ENCODE measurements at regions not wholly inside any gene's neighbourhood (a gene's known extent, or its start where the extent isn't known, plus 50 kb on each side); places are given as distances from the start of the nearest gene placed in this dataset.
"Not testable (repeated sequence)": the region's sequence is repeated elsewhere in the genome, so short reads cannot be mapped to it uniquely, and the experiment has no call there.

DNA sequence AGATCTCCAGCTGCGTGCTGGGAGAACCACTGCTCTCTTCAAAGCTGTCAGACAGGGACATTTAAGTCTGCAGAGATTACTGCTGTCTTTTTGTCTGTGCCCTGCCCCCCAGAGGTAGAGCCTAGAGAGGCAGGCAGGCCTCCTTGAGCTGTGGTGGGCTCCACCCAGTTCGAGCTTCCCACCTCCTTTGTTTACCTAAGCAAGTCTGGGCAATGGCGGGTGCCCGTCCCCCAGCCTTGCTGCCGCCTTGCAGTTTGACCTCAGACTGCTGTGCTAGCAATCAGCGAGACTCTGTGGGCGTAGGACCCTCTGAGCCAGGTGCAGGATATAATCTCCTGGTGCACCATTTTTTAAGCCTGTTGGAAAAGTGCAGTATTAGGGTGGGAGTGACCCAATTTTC is 128.6 kb downstream of the ACTR3 start:
- H3K4me3 ChIP-seq (ENCODE audit: low read depth, low read length); DNase-seq (ENCODE audit: low read depth, low spot score); in situ Hi-C loops (cut with HindIII; ENCODE audit: low sequenced_read_pairs): not testable (repeated sequence)

GRCh38 chr2:114020668-114021067 is 130.8 kb downstream of the ACTR3 start:
- no peak overlapping the region for H3K4me3 ChIP-seq (ENCODE audit: low read depth, low read length)
- no peak for TF ChIP-seq CTCF (IDR thresholded peaks at IDR 0.05; ENCODE audit: low read depth, low read length)
- in situ Hi-C loops (cut with HindIII; ENCODE audit: low sequenced_read_pairs): no loop called here
- DNase-seq (ENCODE audit: low read depth, low spot score): no peak

- no peak for TF ChIP-seq CTCF (IDR thresholded peaks at IDR 0.05; ENCODE audit: low read depth, low read length)
- DNase-seq (ENCODE audit: low read depth, low spot score): peak; percentile 74
Measured at GRCh38 chr2:114022360-114023085, 132.6 kb downstream of the ACTR3 start.

DNA sequence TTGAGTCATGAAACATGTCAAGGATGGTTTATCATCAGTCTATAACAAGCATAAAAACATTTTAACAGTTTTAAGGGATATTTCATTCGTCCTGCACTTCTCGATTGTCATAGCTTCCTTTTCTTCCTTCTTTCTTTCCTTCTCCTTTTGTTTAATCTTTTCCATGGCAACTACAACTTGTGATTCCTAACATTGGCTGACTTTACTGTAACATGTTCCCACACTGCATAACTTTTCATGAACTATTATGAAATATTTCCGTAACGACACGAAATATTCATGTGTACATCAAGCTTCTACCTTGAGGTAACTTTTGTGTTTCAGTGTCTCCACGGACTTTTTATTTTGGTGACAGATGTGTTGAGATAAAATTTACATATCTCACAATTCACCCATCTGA is 134.4 kb downstream of the ACTR3 start:
- TF ChIP-seq CTCF (IDR thresholded peaks at IDR 0.05; ENCODE audit: low read depth, low read length): no peak
- no peak overlapping the region for H3K4me3 ChIP-seq (ENCODE audit: low read depth, low read length)
- DNase-seq (ENCODE audit: low read depth, low spot score): no peak
- in situ Hi-C loops (cut with HindIII; ENCODE audit: low sequenced_read_pairs): no loop called here

More at GRCh38 chr2:114022360-114023085, 132.6 kb downstream of the ACTR3 start:
- H3K4me3 ChIP-seq (ENCODE audit: low read depth, low read length): no peak overlapping the region
- in situ Hi-C loops (cut with HindIII; ENCODE audit: low sequenced_read_pairs): no loop called here

- no peak overlapping the region for H3K4me3 ChIP-seq (ENCODE audit: low read depth, low read length)
- in situ Hi-C loops (cut with HindIII; ENCODE audit: low sequenced_read_pairs): no loop called here
- DNase-seq (ENCODE audit: low read depth, low spot score): no peak
- TF ChIP-seq CTCF (IDR thresholded peaks at IDR 0.05; ENCODE audit: low read depth, low read length): no peak
Measured at GRCh38 chr2:114025030-114025429, 135.1 kb downstream of the ACTR3 start.

DNA sequence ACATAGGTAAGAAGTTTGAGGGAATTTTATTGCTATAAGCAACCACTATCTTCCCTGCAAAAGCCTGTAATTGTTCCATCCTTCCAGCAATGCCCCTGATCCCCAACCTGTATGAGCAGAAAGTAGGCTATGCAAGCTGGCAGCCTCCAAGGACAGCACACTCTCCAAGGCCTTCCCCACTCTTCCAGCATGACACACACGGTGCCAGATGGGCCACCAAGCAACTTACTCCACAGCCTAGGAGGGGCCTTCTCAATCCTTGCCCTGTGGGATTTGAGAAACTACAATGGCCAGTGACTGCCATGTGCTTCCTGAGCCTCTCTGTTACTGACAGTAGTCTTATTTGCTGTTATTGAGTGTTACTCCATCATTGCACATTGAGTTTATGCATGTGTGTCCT is 137.5 kb downstream of the ACTR3 start:
- no peak for TF ChIP-seq CTCF (IDR thresholded peaks at IDR 0.05; ENCODE audit: low read depth, low read length)
- no peak for DNase-seq (ENCODE audit: low read depth, low spot score)
- no peak overlapping the region for H3K4me3 ChIP-seq (ENCODE audit: low read depth, low read length)
- in situ Hi-C loops (cut with HindIII; ENCODE audit: low sequenced_read_pairs): no loop called here

DNA sequence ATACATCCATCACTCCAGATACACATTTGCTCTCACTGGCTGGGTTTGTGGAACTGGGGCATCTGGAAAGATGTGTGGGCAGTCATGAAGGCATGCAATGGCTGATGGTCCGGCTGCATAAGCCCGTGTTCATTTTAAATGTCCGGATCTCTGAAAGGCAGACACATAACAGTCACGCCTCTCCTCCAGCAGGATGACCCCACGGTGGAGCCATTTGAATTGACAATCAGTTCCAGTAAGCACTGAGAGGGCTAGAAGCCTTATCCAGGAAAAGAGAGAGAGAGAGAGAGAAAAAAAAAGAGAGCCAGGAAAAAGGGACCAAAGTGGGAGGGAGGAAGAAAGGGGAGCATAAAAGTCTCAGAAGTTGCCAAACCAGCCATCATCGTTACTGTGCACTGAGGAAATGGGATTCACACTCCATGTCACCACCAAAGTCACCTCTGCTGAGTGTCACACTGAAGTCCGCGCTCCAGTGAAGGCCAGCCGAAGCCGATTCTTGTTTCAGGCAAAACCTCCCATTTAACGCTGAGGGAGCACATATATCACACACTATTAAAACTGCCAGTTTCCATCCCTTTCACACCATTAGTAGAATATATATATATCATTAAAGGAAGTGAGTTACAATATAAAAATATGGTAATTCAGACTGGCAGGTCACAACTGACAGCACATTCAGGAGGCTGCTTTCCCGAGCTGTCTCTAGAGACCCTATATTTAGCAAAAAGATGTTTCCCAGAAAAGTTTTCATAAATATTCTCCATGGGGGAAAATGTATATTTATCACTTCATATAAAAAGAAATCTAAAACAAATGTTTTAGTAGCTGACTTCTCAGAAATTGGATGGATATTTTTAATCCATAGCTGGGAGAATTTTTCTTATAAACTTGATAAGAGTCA is 142.0 kb downstream of the ACTR3 start:
- in situ Hi-C loops (cut with HindIII; ENCODE audit: low sequenced_read_pairs): no loop called here
- no peak for TF ChIP-seq CTCF (IDR thresholded peaks at IDR 0.05; ENCODE audit: low read depth, low read length)

More for the DNA sequence above, 142.0 kb downstream of the ACTR3 start:
- DNase-seq (ENCODE audit: low read depth, low spot score): no peak
- no peak overlapping the region for H3K4me3 ChIP-seq (ENCODE audit: low read depth, low read length)

Measured in astrocyte of the spinal cord (primary cell).